ENCODE measurements at regions not wholly inside any gene's neighbourhood (a gene's known extent, or its start where the extent isn't known, plus 50 kb on each side); places are given as distances from the start of the nearest gene placed in this dataset.
"Not testable (repeated sequence)": the region's sequence is repeated elsewhere in the genome, so short reads cannot be mapped to it uniquely, and the experiment has no call there.

DNA sequence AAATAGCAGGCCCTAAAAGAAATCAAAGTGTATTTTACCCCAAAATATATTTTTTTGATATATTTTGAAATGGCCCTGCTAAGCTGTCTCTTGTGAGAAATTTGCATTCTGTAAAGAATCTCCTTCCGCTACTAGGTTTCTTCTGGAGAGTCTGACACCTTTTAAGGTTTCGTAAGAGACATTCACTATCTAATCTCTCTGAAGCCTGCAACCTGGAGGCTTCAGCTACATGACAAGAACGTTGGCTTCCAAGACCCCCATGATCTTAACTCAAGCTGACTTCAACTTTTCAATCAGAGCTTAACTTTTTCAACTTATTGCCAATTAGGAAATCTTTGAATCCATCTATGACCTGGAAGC is 1894.9 kb upstream of the LRRTM1 start:
- no peaks in the 10 kb centered on the region for H3K79me2 ChIP-seq (ENCODE audit: control insufficient read depth, insufficient read depth, low read length)
- H3K4me1 ChIP-seq (ENCODE audit: control insufficient read depth, extremely low read depth, insufficient read depth, low read length): no peaks in the 10 kb centered on the region
- H3K27me3 ChIP-seq (ENCODE audit: control insufficient read depth, insufficient read depth, low read length): no peaks in the 10 kb centered on the region
- TF ChIP-seq EZH2 (IDR thresholded peaks at IDR 0.05; ENCODE audit: low read length, missing control alignments): no peak
- TF ChIP-seq, protein P1, sequence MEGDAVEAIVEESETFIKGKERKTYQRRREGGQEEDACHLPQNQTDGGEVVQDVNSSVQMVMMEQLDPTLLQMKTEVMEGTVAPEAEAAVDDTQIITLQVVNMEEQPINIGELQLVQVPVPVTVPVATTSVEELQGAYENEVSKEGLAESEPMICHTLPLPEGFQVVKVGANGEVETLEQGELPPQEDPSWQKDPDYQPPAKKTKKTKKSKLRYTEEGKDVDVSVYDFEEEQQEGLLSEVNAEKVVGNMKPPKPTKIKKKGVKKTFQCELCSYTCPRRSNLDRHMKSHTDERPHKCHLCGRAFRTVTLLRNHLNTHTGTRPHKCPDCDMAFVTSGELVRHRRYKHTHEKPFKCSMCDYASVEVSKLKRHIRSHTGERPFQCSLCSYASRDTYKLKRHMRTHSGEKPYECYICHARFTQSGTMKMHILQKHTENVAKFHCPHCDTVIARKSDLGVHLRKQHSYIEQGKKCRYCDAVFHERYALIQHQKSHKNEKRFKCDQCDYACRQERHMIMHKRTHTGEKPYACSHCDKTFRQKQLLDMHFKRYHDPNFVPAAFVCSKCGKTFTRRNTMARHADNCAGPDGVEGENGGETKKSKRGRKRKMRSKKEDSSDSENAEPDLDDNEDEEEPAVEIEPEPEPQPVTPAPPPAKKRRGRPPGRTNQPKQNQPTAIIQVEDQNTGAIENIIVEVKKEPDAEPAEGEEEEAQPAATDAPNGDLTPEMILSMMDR (conservative IDR thresholded peaks at IDR 0.05 in 1 of 2, IDR thresholded peaks at IDR 0.05 in 1 of 2; ENCODE audit: low read depth in 1 of 2, low read length in 2 of 2): no peak
- H3K36me3 ChIP-seq (ENCODE audit: control insufficient read depth, insufficient read depth, low read length): no peaks in the 10 kb centered on the region
- H3K9me3 ChIP-seq (ENCODE audit: control insufficient read depth, insufficient read depth, low read depth, low read length): no peaks in the 10 kb centered on the region
- no peak overlapping the region for H3K27ac ChIP-seq (ENCODE audit: insufficient read depth, low read length)
- no peak overlapping the region for H3K4me3 ChIP-seq (replicated peaks in 1 of 4; ENCODE audit: control extremely low read depth in 1 of 4, insufficient read depth in 1 of 4, low read depth in 3 of 4, low read length in 4 of 4)
- H3K9ac ChIP-seq (ENCODE audit: insufficient read depth, low read length): no peak overlapping the region
- H2AFZ ChIP-seq (ENCODE audit: low read length): no peak overlapping the region
- DNase-seq (ENCODE audit: low read depth in 2 of 2): no peak
- H4K20me1 ChIP-seq (ENCODE audit: control insufficient read depth, extremely low read depth, insufficient read depth, low read length): no peaks in the 10 kb centered on the region
- H3K4me2 ChIP-seq (ENCODE audit: extremely low read depth, insufficient read depth, low read length): no peak overlapping the region

DNA sequence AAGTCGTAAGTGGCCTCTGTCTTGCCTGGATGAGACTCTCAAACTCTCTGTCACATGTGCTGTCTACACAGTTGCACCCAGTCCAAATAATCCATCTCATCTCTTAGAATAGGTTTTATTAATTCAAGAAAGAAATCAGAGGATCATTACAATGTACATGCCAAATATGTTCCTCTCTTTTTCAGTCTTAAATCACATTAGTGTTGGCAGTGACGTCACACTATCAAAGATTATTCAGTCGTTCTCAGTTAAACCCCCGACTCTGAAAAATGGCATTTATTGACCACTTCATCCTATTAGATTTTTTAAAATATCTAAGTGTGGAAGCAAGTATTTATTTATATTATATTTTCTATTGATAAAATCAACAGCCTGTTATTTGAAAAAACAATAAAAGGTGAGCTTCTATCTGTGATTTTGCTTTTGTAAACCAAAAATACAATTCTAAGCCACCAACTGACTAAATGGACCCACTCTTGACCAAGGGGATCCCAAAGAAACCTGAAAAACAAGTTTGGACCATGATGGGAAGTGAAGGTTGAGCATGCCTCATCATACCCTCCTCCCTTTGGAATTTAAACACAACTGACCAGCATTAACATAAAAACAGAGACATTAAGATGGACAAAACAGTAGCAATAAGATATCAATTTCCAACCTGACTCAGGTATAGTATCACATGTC is 1894.4 kb upstream of the LRRTM1 start:
- no peak for TF ChIP-seq EZH2 (IDR thresholded peaks at IDR 0.05; ENCODE audit: low read length, missing control alignments)
- TF ChIP-seq, protein P1 (conservative IDR thresholded peaks at IDR 0.05 in 1 of 2, IDR thresholded peaks at IDR 0.05 in 1 of 2; ENCODE audit: low read depth in 1 of 2, low read length in 2 of 2): no peak
- H3K4me2 ChIP-seq (ENCODE audit: extremely low read depth, insufficient read depth, low read length): no peak overlapping the region

DNA sequence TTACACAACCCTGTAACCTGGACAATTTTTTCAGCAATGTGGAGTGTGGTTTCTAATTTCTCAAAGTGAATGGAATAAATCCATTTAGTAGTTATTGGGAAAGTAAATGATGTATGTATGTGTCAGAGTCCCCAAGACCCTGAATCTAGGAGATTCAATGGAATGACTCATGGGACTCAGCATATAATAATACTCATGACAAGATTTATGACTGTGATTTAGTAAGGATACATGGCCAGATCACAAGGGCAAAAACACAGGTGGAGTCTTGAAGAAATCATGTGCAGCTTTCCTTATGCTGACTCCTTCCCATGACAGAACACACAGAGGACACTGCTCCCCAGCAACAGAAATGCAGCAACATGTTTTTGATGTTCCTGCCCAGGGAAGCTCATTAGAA is 1877.7 kb upstream of the LRRTM1 start:
- no peak overlapping the region for H3K9ac ChIP-seq (ENCODE audit: insufficient read depth, low read length)

More for the DNA sequence above, 1894.4 kb upstream of the LRRTM1 start:
- no peak for DNase-seq (ENCODE audit: low read depth in 2 of 2)
- H3K9me3 ChIP-seq (ENCODE audit: control insufficient read depth, insufficient read depth, low read depth, low read length): no peaks in the 10 kb centered on the region
- no peaks in the 10 kb centered on the region for H3K36me3 ChIP-seq (ENCODE audit: control insufficient read depth, insufficient read depth, low read length)
- H3K79me2 ChIP-seq (ENCODE audit: control insufficient read depth, insufficient read depth, low read length): no peaks in the 10 kb centered on the region
- H3K27me3 ChIP-seq (ENCODE audit: control insufficient read depth, insufficient read depth, low read length): no peaks in the 10 kb centered on the region
- no peaks in the 10 kb centered on the region for H3K4me1 ChIP-seq (ENCODE audit: control insufficient read depth, extremely low read depth, insufficient read depth, low read length)
- no peak overlapping the region for H3K9ac ChIP-seq (ENCODE audit: insufficient read depth, low read length)
- no peak overlapping the region for H3K4me3 ChIP-seq (replicated peaks in 1 of 4; ENCODE audit: control extremely low read depth in 1 of 4, insufficient read depth in 1 of 4, low read depth in 3 of 4, low read length in 4 of 4)
- H3K27ac ChIP-seq (ENCODE audit: insufficient read depth, low read length): no peak overlapping the region
- H4K20me1 ChIP-seq (ENCODE audit: control insufficient read depth, extremely low read depth, insufficient read depth, low read length): no peaks in the 10 kb centered on the region
- no peak overlapping the region for H2AFZ ChIP-seq (ENCODE audit: low read length)

DNA sequence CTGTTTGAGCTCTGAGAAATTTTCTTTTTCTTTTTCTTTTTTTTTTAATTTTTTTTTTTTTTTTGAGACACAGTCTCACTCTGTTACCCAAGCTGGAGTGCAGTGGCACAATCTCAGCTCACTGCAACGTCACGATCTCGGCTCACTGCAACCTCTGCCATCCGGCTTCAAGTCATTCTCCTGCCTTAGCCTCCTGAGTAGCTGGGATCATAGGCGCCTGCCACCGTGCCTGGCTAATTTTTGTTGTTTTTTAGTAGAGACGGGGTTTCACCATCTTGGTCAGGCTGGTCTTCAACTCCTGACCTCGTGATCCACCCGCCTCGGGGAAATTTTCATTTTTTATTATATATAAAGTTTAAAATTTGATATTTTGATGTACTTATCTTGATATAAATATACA is 1870.7 kb upstream of the LRRTM1 start:
- not testable (repeated sequence) for H3K4me3 ChIP-seq (replicated peaks in 1 of 4; ENCODE audit: control extremely low read depth in 1 of 4, insufficient read depth in 1 of 4, low read depth in 3 of 4, low read length in 4 of 4); H4K20me1 ChIP-seq (ENCODE audit: control insufficient read depth, extremely low read depth, insufficient read depth, low read length); H2AFZ ChIP-seq (ENCODE audit: low read length); H3K27ac ChIP-seq (ENCODE audit: insufficient read depth, low read length); H3K4me2 ChIP-seq (ENCODE audit: extremely low read depth, insufficient read depth, low read length); H3K9ac ChIP-seq (ENCODE audit: insufficient read depth, low read length); H3K79me2 ChIP-seq (ENCODE audit: control insufficient read depth, insufficient read depth, low read length); H3K4me1 ChIP-seq (ENCODE audit: control insufficient read depth, extremely low read depth, insufficient read depth, low read length); H3K27me3 ChIP-seq (ENCODE audit: control insufficient read depth, insufficient read depth, low read length); H3K9me3 ChIP-seq (ENCODE audit: control insufficient read depth, insufficient read depth, low read depth, low read length); DNase-seq (ENCODE audit: low read depth in 2 of 2); H3K36me3 ChIP-seq (ENCODE audit: control insufficient read depth, insufficient read depth, low read length)

More for the DNA sequence above, 1877.7 kb upstream of the LRRTM1 start:
- H3K27me3 ChIP-seq (ENCODE audit: control insufficient read depth, insufficient read depth, low read length): no peaks in the 10 kb centered on the region
- no peak overlapping the region for H3K4me3 ChIP-seq (replicated peaks in 1 of 4; ENCODE audit: control extremely low read depth in 1 of 4, insufficient read depth in 1 of 4, low read depth in 3 of 4, low read length in 4 of 4)
- no peaks in the 10 kb centered on the region for H3K79me2 ChIP-seq (ENCODE audit: control insufficient read depth, insufficient read depth, low read length)
- H3K36me3 ChIP-seq (ENCODE audit: control insufficient read depth, insufficient read depth, low read length): no peaks in the 10 kb centered on the region
- no peak overlapping the region for H3K4me2 ChIP-seq (ENCODE audit: extremely low read depth, insufficient read depth, low read length)
- no peaks in the 10 kb centered on the region for H4K20me1 ChIP-seq (ENCODE audit: control insufficient read depth, extremely low read depth, insufficient read depth, low read length)
- no peak for TF ChIP-seq EZH2 (IDR thresholded peaks at IDR 0.05; ENCODE audit: low read length, missing control alignments)
- TF ChIP-seq, protein P1 (conservative IDR thresholded peaks at IDR 0.05 in 1 of 2, IDR thresholded peaks at IDR 0.05 in 1 of 2; ENCODE audit: low read depth in 1 of 2, low read length in 2 of 2): no peak
- no peak for DNase-seq (ENCODE audit: low read depth in 2 of 2)
- no peak overlapping the region for H3K27ac ChIP-seq (ENCODE audit: insufficient read depth, low read length)
- H3K4me1 ChIP-seq (ENCODE audit: control insufficient read depth, extremely low read depth, insufficient read depth, low read length): no peaks in the 10 kb centered on the region
- no peak overlapping the region for H2AFZ ChIP-seq (ENCODE audit: low read length)
- H3K9me3 ChIP-seq (ENCODE audit: control insufficient read depth, insufficient read depth, low read depth, low read length): no peaks in the 10 kb centered on the region

All from fibroblast of lung (primary cell).